ENCODE measurements at regions not wholly inside any gene's neighbourhood (a gene's known extent, or its start where the extent isn't known, plus 50 kb on each side); places are given as distances from the start of the nearest gene placed in this dataset.

GRCh38 chr6:81937296-81937937, 184.9 kb upstream of the TENT5A start:
- no peak for TF ChIP-seq CTCF (conservative IDR thresholded peaks at IDR 0.05)
- Histone ChIP-seq H3T11ph (ENCODE audit: low read length) (no peak overlapping the region), H4K91ac (ENCODE audit: insufficient read length, low read depth, low read length) (no peak overlapping the region), H3K4me1 (ENCODE audit: insufficient read depth, low read length) (peaks cover 9% of the 10 kb centered on the region; the same call in 1 of the 2 replicates), H4K20me1 (ENCODE audit: control insufficient read depth, insufficient read depth, insufficient read length) (no peaks in the 10 kb centered on the region), H3K4ac (ENCODE audit: low read depth, low read length) (no peak overlapping the region), H2AK5ac (ENCODE audit: insufficient read length, low read length) (no peak overlapping the region), H3K14ac (ENCODE audit: insufficient read depth, low read length) (no peak overlapping the region), H4K5ac (ENCODE audit: insufficient read length, low read depth, low read length) (no peak overlapping the region), H2BK20ac (ENCODE audit: low read depth, low read length, poor library complexity, severe bottlenecking) (no peak overlapping the region), H2BK5ac (ENCODE audit: insufficient read length, low read length) (no peak overlapping the region), H3K27ac (ENCODE audit: insufficient read length, low read depth, low read length) (no peak overlapping the region), H2BK120ac (ENCODE audit: low read depth, low read length, poor library complexity, severe bottlenecking) (no peak overlapping the region), H3K23me2 (ENCODE audit: insufficient read length, low read depth, low read length, poor library complexity, severe bottlenecking) (no peaks in the 10 kb centered on the region), H3K79me1 (ENCODE audit: insufficient read depth, low read depth, low read length, poor library complexity, severe bottlenecking) (no peaks in the 10 kb centered on the region), H3K9ac (ENCODE audit: extremely low read depth, insufficient read length, low read length) (no peak overlapping the region), H3K9me3 (ENCODE audit: control insufficient read depth, low read depth, low read length) (no peaks in the 10 kb centered on the region), H2BK15ac (ENCODE audit: low read depth, low read length) (no peak overlapping the region), H3K23ac (ENCODE audit: insufficient read length, low read depth, low read length) (no peak overlapping the region), H2AFZ (ENCODE audit: low read length) (no peak overlapping the region), H4K8ac (replicated peaks; ENCODE audit: insufficient read length, low read depth, low read length) (no peak overlapping the region), H3K18ac (ENCODE audit: insufficient read length, low read depth, low read length) (no peak overlapping the region), H3K4me2 (ENCODE audit: insufficient read depth, insufficient read length, low read length) (no peak overlapping the region), H3K79me2 (ENCODE audit: insufficient read depth, low read length) (no peaks in the 10 kb centered on the region), H2BK12ac (ENCODE audit: insufficient read length, low read depth, low read length) (no peak overlapping the region), H3K27me3 (ENCODE audit: insufficient read depth, low read length) (no peaks in the 10 kb centered on the region), H3K56ac (ENCODE audit: insufficient read length, low read depth, low read length) (no peak overlapping the region)
- no peak for DNase-seq
- peak overlapping the region in 1 of 3 experiments; percentile 15; a peak in 1 of 7 replicates for H3K27ac Mint-ChIP-seq
- no peaks in the 10 kb centered on the region for H3K27me3 Mint-ChIP-seq (ENCODE audit: low read depth)
- peaks cover 30 to 32% of the 10 kb centered on the region in 2 experiments for H3K4me1 Mint-ChIP-seq
- H3K9me3 Mint-ChIP-seq, result peaks cover 0 to 2% of the 10 kb centered on the region in 2 experiments; a peak in 2 of 5 replicates
- H3K4me3 Mint-ChIP-seq, result no peak overlapping the region
- no CpG with 5 or more reads among the region's 6 CpGs for WGBS (ENCODE audit: extremely low coverage, insufficient read length, low lambda C conversion rate)
- no peaks in the 10 kb centered on the region for H3K36me3 Mint-ChIP-seq (ENCODE audit: insufficient read depth in 1 of 3, low read depth in 3 of 3)

Data from H9 (cell line).